ENCODE measurements at regions not wholly inside any gene's neighbourhood (a gene's known extent, or its start where the extent isn't known, plus 50 kb on each side); places are given as distances from the start of the nearest gene placed in this dataset.

DNA sequence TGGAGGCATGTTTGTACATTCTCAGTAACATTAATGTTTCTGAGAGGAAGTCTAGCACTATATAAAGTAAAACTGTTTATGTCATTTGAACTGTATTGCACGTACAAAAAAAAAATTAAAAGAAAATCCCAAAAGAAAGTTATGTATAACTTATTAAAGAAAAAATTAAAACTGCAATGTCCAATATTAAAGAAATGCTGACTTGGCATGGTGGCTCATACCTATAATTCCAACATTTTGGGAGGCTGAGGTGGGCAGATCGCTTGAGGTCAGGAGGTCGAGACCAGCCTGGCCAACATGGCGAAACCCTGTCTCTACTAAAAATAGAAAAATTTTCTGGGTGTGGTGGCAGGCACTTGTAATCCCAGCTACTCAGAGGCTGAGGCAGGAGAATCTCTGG is 178.7 kb upstream of the VIPR2 start:
- DNase-seq: no peak
- BruUV-seq (replicated peaks): no TSS peak
- Mint-ChIP-seq H3K27me3 (ENCODE audit: unreplicated experiment) (no peaks in the 10 kb centered on the region), H3K9me3 (ENCODE audit: low read depth, unreplicated experiment) (peaks cover 13% of the 10 kb centered on the region), H3K4me3 (ENCODE audit: low read depth, unreplicated experiment) (no peak overlapping the region), H3K27ac (ENCODE audit: unreplicated experiment) (no peak overlapping the region), H3K4me1 (ENCODE audit: low read depth, unreplicated experiment) (no peaks in the 10 kb centered on the region), H3K36me3 (ENCODE audit: insufficient read depth, unreplicated experiment) (no peaks in the 10 kb centered on the region)
- TF ChIP-seq, protein P1, sequence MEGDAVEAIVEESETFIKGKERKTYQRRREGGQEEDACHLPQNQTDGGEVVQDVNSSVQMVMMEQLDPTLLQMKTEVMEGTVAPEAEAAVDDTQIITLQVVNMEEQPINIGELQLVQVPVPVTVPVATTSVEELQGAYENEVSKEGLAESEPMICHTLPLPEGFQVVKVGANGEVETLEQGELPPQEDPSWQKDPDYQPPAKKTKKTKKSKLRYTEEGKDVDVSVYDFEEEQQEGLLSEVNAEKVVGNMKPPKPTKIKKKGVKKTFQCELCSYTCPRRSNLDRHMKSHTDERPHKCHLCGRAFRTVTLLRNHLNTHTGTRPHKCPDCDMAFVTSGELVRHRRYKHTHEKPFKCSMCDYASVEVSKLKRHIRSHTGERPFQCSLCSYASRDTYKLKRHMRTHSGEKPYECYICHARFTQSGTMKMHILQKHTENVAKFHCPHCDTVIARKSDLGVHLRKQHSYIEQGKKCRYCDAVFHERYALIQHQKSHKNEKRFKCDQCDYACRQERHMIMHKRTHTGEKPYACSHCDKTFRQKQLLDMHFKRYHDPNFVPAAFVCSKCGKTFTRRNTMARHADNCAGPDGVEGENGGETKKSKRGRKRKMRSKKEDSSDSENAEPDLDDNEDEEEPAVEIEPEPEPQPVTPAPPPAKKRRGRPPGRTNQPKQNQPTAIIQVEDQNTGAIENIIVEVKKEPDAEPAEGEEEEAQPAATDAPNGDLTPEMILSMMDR (IDR thresholded peaks at IDR 0.05; ENCODE audit: unreplicated experiment): no peak
- intact Hi-C loops (cut with micrococcal nuclease; ENCODE audit: unreplicated experiment): no loop called here
- CTCF ChIA-PET: no interaction called here

DNA sequence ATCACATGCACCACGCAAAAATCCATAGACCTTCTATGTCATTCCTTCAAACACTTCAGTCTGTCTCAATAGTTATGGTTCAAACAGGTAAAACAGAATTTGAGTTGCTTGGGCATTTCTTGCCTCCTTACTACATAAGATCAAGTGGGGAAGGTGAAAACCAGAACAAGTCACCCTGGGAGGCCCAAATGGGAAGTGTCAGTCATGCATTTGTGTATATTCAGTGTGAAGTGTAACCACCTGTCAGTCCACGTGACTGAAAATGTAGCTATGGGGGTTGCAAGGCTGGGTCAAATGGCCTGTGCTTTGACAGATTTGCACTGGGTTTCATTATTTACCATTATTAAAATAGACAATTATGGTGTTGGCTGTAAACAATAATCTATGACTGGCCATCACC is 176.6 kb upstream of the VIPR2 start:
- TF ChIP-seq, protein P1 (IDR thresholded peaks at IDR 0.05; ENCODE audit: unreplicated experiment): no peak
- peaks cover 12% of the 10 kb centered on the region for H3K9me3 Mint-ChIP-seq (ENCODE audit: low read depth, unreplicated experiment)
- DNase-seq: no peak

DNA sequence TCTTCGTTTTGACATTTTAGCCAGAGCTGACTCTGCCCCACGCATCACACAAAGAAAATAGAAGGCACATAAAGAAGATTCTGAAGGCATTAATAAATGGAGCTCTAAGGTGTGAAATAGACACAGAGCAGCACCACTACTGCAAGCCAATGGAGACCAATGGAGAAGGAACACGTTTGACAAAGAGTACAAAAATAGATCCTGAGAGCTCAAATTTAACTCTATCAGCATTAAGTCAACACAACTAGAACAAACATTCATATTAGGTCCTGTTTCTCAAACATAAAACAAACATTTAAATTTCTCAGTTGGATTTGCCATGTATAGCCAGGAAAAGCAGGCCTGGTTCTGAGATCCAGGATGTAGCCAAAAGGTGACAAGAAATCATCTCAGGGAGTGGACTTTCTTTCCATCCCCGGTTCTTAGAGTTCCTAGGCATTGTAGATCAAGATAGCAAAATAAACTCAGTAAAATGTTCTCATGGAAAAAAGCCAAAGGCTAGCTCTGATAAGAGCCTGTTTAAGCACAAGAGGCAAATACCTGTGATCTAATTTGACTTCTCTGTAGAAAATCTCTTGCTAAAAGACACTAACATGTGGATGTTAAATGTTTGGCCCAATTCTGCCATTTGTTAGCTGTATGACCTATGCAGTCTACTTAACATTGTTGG is 174.2 kb upstream of the VIPR2 start:
- no TSS peak for BruUV-seq (replicated peaks)
- intact Hi-C loops (cut with micrococcal nuclease; ENCODE audit: unreplicated experiment): no loop called here
- TF ChIP-seq, protein P1 (IDR thresholded peaks at IDR 0.05; ENCODE audit: unreplicated experiment): no peak
- no peak for DNase-seq
- CTCF ChIA-PET: no interaction called here
- H3K27me3 Mint-ChIP-seq (ENCODE audit: unreplicated experiment): no peaks in the 10 kb centered on the region
- no peak overlapping the region for H3K27ac Mint-ChIP-seq (ENCODE audit: unreplicated experiment)
- no peak overlapping the region for H3K4me3 Mint-ChIP-seq (ENCODE audit: low read depth, unreplicated experiment)
- H3K36me3 Mint-ChIP-seq (ENCODE audit: insufficient read depth, unreplicated experiment): no peaks in the 10 kb centered on the region
- no peaks in the 10 kb centered on the region for H3K4me1 Mint-ChIP-seq (ENCODE audit: low read depth, unreplicated experiment)
- peaks cover 8% of the 10 kb centered on the region for H3K9me3 Mint-ChIP-seq (ENCODE audit: low read depth, unreplicated experiment)

More for the DNA sequence above, 176.6 kb upstream of the VIPR2 start:
- H3K4me1 Mint-ChIP-seq (ENCODE audit: low read depth, unreplicated experiment): no peaks in the 10 kb centered on the region
- CTCF ChIA-PET: no interaction called here
- intact Hi-C loops (cut with micrococcal nuclease; ENCODE audit: unreplicated experiment): no loop called here
- no peak overlapping the region for H3K4me3 Mint-ChIP-seq (ENCODE audit: low read depth, unreplicated experiment)
- H3K27me3 Mint-ChIP-seq (ENCODE audit: unreplicated experiment): no peaks in the 10 kb centered on the region
- no TSS peak for BruUV-seq (replicated peaks)
- H3K27ac Mint-ChIP-seq (ENCODE audit: unreplicated experiment): no peak overlapping the region
- no peaks in the 10 kb centered on the region for H3K36me3 Mint-ChIP-seq (ENCODE audit: insufficient read depth, unreplicated experiment)

DNA sequence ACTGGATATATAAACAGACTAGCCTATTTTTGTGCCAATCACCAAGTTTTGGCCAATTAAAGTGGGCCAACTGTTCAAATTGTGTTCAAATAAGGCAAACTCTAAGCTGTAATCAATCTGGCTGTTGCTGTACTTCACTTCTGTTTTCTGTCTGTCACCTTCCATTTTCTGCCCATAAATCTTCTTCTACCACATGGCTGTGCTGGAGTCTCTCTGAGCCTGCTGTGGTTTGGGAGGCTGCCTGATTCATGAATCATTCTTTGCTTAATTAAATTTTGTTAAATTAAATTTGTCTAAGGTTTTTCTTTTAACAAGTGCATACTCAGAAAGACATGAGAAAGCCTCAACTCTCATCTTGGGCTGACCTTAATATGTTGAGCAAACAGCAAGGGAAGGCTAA is 172.6 kb upstream of the VIPR2 start:
- BruUV-seq (replicated peaks): no TSS peak
- no peaks in the 10 kb centered on the region for H3K4me1 Mint-ChIP-seq (ENCODE audit: low read depth, unreplicated experiment)
- intact Hi-C loops (cut with micrococcal nuclease; ENCODE audit: unreplicated experiment): no loop called here
- CTCF ChIA-PET: no interaction called here
- H3K4me3 Mint-ChIP-seq (ENCODE audit: low read depth, unreplicated experiment): no peak overlapping the region
- H3K27ac Mint-ChIP-seq (ENCODE audit: unreplicated experiment): no peak overlapping the region
- TF ChIP-seq, protein P1 (IDR thresholded peaks at IDR 0.05; ENCODE audit: unreplicated experiment): no peak
- peaks cover 8% of the 10 kb centered on the region for H3K9me3 Mint-ChIP-seq (ENCODE audit: low read depth, unreplicated experiment)
- H3K36me3 Mint-ChIP-seq (ENCODE audit: insufficient read depth, unreplicated experiment): no peaks in the 10 kb centered on the region
- H3K27me3 Mint-ChIP-seq (ENCODE audit: unreplicated experiment): no peaks in the 10 kb centered on the region
- DNase-seq: no peak

Measured in Calu3 (cell line).